ENCODE measurements at regions not wholly inside any gene's neighbourhood (a gene's known extent, or its start where the extent isn't known, plus 50 kb on each side); places are given as distances from the start of the nearest gene placed in this dataset.

GRCh38 chr1:216983823-216984222 is 260.6 kb upstream of the ESRRG start:
- DNase-seq (ENCODE audit: low read depth) = no peak

- DNase-seq (ENCODE audit: low read depth) = no peak
Observed at GRCh38 chr1:216961516-216961915, 238.3 kb upstream of the ESRRG start.

DNA sequence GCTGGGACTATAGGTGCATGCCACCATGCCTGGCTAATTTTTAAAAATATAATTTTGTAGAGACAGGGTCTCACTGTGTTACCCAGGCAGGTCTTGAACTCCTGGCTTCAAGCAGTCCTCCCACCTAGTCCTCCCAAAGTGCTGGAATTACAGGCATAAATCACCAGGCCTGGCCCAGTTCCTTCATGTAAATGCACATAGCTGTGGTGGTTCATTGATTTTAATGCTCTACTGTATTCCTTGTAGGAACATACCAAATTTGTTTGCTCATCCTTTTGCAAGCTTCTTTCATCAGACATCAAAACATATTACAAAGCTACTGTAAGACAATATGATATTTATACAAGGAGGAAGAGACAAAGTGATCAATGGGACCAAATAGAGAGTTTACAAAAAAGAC is 237.5 kb upstream of the ESRRG start:
- peak; percentile 2 for DNase-seq (ENCODE audit: low read depth)

- DNase-seq (ENCODE audit: low read depth) = no peak
Observed at GRCh38 chr1:216958569-216958968, 235.3 kb upstream of the ESRRG start.

DNA sequence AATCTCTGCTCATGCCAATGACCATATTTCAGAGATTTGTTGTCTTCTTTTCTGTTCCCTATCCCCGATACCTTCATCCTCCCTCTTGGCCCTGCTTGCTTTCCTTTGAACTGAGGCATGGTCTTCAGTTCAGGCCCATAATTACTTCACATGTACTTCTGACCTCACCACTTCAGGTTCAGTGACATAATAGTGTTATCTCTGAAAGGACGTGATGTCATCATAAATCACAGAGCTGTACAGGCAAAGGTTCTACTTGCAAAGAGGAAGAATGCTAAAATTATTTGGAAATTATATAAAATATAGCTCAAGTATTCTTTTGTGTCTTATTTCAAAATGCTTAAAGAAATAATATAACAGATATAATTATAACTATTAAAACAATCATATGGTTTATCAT is 230.3 kb upstream of the ESRRG start:
- DNase-seq (ENCODE audit: low read depth) = no peak

- DNase-seq (ENCODE audit: low read depth) = no peak
Observed at GRCh38 chr1:216952864-216953263, 229.6 kb upstream of the ESRRG start.

- DNase-seq (ENCODE audit: low read depth) = no peak
Observed at GRCh38 chr1:216945538-216946080, 222.4 kb upstream of the ESRRG start.

GRCh38 chr1:216944864-216945510 is 221.8 kb upstream of the ESRRG start:
- DNase-seq (ENCODE audit: low read depth) = no peak

DNA sequence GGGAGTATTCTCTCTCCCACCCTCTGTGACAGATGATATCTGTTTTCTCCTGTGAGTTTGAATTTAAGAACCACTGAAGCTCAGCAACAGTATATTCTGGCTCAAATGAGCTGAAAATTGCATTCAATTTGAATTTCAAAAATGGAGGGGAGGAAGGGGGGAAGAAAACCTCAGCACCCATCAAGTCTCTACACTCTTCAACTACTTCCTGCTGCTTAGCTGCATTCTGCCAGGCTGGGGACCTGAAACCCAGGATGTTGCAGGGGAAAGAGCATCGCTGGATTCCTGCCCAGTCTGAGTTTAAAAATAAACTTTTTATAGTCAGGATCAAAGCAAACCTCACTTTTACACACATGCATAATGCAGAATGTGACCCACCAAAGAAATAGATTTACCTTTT is 214.3 kb upstream of the ESRRG start:
- DNase-seq (ENCODE audit: low read depth) = no peak

DNA sequence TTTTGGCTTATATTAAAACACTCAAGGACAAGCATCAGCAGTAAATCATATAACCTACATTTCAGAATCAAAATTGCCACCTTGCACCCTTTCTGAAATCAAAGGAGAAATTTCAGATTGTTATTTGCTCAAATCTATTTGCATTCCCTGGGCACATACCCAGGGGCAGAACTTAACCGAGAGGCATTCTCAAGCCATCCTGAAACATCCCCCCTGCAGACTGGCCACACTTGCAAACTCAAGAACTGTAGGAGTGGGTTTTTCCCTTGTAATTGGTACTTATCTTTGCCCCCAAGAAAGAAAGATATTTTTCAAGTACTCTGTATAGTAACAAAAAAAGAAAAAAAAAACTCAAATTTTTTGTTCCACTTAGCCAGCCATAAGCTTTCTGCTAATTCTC is 213.6 kb upstream of the ESRRG start:
- DNase-seq (ENCODE audit: low read depth) = no peak

GRCh38 chr1:216935901-216936300 is 212.7 kb upstream of the ESRRG start:
- no peak for DNase-seq (ENCODE audit: low read depth)

GRCh38 chr1:216932424-216932823 is 209.2 kb upstream of the ESRRG start:
- no peak for DNase-seq (ENCODE audit: low read depth)

- DNase-seq (ENCODE audit: low read depth) = peak; percentile 60
Observed at GRCh38 chr1:216929870-216930582, 206.8 kb upstream of the ESRRG start.

- DNase-seq (ENCODE audit: low read depth) = no peak
Observed at GRCh38 chr1:216927633-216928032, 204.4 kb upstream of the ESRRG start.

DNA sequence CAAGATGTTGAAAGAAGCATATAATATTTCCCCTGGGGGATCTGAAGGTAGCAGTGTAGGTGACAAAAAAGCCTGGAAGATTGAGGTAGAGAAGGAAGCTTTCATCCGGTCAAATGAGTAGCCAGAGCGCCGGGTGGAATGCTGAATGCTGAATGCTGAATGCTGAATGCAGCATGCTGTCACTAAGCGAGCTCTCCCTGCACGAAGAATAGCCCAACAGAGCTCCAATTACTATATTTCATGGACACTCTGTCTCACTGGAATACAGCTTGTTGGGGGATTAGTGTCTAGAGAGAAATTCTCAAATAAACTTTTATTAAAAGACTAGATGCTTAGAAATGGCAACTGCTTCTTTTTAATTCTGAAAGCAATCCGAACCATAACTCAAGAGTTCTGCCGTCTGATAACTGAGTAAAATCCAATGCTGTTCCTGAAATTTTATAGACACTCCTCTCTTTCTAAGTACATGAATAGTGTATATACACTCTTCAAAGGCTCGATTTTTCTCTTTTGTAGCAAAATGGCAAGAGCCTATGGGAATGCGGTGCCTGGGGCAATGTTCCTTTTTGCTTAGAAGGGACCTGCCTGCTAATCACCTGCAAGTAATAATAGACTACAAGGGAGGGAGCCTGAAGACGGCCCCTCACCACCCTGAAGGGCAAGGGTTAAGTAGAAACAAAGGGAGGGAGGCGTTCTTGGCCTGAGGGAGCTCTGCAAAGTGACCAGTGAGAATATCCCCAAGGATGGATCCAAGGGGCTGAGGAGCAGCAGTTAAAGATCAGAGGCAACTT is 203.7 kb upstream of the ESRRG start:
- no peak for DNase-seq (ENCODE audit: low read depth)

- DNase-seq (ENCODE audit: low read depth) = no peak
Observed at GRCh38 chr1:216925962-216926625, 202.9 kb upstream of the ESRRG start.

- DNase-seq (ENCODE audit: low read depth) = no peak
Observed at GRCh38 chr1:216924732-216925131, 201.5 kb upstream of the ESRRG start.

DNA sequence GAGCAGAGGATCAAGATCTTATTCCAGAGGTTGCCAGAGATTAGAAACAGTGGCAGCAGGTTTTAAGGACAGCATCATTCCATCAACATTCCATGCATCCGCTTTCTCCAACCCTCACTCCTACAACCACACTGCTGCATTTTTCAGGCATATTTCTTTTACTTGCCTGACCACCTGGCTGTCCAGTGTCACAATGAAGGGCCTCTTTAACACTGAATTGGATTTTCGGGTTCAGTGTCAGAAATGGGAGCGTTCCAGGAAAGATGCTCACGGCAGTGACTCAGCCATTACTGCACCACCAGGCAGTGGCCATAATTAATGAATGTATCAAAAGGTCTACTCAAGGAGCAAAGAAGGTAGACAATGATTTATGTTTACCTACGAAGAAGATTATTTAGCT is 200.4 kb upstream of the ESRRG start:
- no peak for DNase-seq (ENCODE audit: low read depth)

DNA sequence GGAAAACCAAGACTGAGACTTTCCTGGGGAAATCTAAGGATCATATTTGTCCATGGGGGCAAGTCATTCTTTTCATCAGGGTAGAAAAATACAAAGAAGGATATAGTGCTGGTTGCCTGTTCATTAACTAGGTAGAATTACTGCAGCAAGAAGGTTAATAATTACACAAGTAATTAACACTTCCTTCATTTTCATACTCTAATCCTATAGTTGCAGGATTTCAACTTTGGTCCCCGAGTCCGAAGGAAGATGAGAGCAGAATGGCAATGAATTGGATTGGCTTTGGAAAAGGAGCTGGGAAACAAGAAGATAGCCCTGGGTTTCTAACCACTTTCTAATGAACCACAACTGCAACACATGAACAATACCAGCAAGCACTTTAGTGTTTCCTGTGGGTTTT is 199.2 kb upstream of the ESRRG start:
- no peak for DNase-seq (ENCODE audit: low read depth)

DNA sequence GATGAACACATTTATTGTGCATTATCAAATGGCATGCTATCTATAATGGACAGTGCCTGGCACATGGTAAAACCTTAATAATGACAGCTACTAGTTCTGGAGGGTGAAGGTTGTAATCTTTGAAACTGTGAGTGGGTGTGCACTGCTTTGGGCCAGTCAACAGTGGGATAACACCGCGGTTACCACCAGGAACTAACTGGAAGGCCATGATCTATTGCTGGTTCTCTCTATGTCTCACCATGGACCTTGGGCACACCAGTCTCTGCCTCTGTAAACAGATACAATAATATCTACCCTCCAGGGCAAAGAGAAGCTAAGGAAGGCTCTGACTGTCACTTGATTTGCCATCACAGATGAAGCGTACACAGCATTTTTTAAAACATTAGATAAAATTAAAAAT is 198.6 kb upstream of the ESRRG start:
- no peak for DNase-seq (ENCODE audit: low read depth)

DNA sequence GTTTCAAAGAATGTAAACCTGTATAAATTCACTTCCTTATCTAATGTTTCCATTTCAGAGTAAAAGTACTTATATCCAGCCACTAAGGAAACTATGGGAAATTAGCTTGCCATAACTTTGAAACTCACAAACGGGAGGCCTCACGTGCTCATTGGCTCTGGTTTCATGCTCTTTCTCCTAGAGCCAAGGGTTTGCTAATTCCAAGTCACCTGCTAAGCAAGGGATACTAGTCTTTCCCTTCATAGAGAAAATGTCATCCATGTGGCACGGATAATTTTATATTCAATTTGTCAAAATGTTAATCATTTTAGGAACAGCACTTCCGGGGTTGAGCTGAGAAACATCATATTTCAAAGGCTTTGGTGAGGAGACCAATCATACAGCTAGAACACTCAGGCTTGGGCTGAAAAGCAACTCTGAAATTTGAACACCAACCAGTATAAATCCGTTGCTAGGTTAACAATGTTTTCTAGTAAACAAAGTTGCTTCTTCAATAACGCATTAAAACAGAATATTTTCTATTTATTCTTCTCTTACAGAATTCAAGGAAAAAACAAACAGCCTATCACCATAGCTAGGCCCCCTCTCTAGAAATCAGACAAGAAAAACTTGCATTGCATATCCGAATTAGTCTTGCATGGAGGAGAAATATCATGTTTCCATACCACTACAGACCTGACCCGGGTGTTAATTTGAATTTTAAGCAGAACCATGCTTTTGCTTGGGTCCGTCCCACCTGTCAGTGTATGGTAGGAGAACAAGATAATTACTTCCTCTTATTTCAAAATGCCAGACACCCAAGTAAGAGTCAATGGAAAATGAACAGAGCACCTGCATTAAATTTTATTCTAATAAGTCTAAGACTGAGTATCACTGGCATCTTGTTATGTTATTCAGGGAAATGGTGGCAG is 196.1 kb upstream of the ESRRG start:
- no peak for DNase-seq (ENCODE audit: low read depth)
